Neuronal stem cell (in vitro differentiated cells): ENCODE measurements at regions not wholly inside any gene's neighbourhood (a gene's known extent, or its start where the extent isn't known, plus 50 kb on each side); places are given as distances from the start of the nearest gene placed in this dataset.

Experiments
- DNase-seq: peaks from one replicate; pipeline ENCODE4 v3.0.0-alpha.2; 2013; ENCODE audit warnings: low spot score
- H2AFZ ChIP-seq: one replicate; pipeline ENCODE4 v1.6.1; 2013; ENCODE audit warnings: mild to moderate bottlenecking, low read length, inconsistent platforms
- H2AK5ac ChIP-seq: 2 replicates; pipeline ENCODE4 v1.6.1; 2013; ENCODE audit warnings: low read depth, mild to moderate bottlenecking, inconsistent platforms, low read length, moderate library complexity, mixed read lengths
- H2BK120ac ChIP-seq: 2 replicates; pipeline ENCODE4 v1.6.1; 2013; ENCODE audit warnings: low read depth, mild to moderate bottlenecking, inconsistent platforms, low read length, moderate library complexity, mixed read lengths
- H2BK12ac ChIP-seq: one replicate; pipeline ENCODE4 v1.6.1; 2013; ENCODE audit warnings: low read length, inconsistent platforms
- H2BK15ac ChIP-seq: 2 replicates; pipeline ENCODE4 v1.6.1; 2013; ENCODE audit warnings: mild to moderate bottlenecking, low read length, inconsistent platforms, mixed read lengths
- H2BK5ac ChIP-seq: one replicate; pipeline ENCODE4 v1.6.1; 2013; ENCODE audit warnings: inconsistent platforms, mild to moderate bottlenecking, low read length, moderate library complexity
- H3K14ac ChIP-seq: one replicate; pipeline ENCODE4 v1.6.1; 2013; ENCODE audit warnings: low read length, inconsistent platforms
- H3K18ac ChIP-seq: 2 replicates; pipeline ENCODE4 v1.6.1; 2013; ENCODE audit warnings: low read length, inconsistent platforms
- H3K23ac ChIP-seq: 2 replicates; pipeline ENCODE4 v1.6.1; 2013; ENCODE audit warnings: low read depth, mild to moderate bottlenecking, mixed read lengths, low read length, inconsistent platforms; ENCODE audit not compliant: poor library complexity
- H3K27ac ChIP-seq: replicated peaks from 3 replicates; pipeline ENCODE4 v1.5.1; 2013; ENCODE audit warnings: low read length, inconsistent platforms
- H3K27me3 ChIP-seq, 3 experiments: 2 replicates each; pipeline ENCODE4 v1.6.1; 2013; ENCODE audit warnings: low read length in 3 of 3, mild to moderate bottlenecking in 2 of 3, inconsistent platforms in 1 of 3, low read depth in 1 of 3, mixed read lengths in 1 of 3, moderate library complexity in 1 of 3; ENCODE audit not compliant: control insufficient read depth in 3 of 3, insufficient read depth in 3 of 3
- H3K36me3 ChIP-seq, 2 donors: replicated peaks in 1 of 2; 2 replicates each; pipeline ENCODE4 v1.6.1; 2013; ENCODE audit warnings: low read length in 2 of 2; ENCODE audit not compliant: control insufficient read depth in 2 of 2, insufficient read depth in 2 of 2
- H3K4ac ChIP-seq: 2 replicates; pipeline ENCODE4 v1.6.1; 2013; ENCODE audit warnings: inconsistent platforms, mild to moderate bottlenecking, low read length, moderate library complexity
- H3K4me1 ChIP-seq, 2 donors: 1 replicate in 1 of 2; 2 replicates in 1 of 2; pipeline ENCODE4 v1.6.1; 2013; ENCODE audit warnings: low read length in 2 of 2, low read depth in 1 of 2; ENCODE audit not compliant: control insufficient read depth in 2 of 2, insufficient read depth in 1 of 2
- H3K4me2 ChIP-seq: one replicate; pipeline ENCODE4 v1.6.1; 2013; ENCODE audit warnings: mild to moderate bottlenecking, low read length, inconsistent platforms; ENCODE audit not compliant: insufficient read depth, poor library complexity, severe bottlenecking
- H3K4me3 ChIP-seq, 2 donors: 2 replicates each; pipeline ENCODE4 v1.5.1; 2013; ENCODE audit warnings: low read length in 2 of 2, mild to moderate bottlenecking in 2 of 2, inconsistent platforms in 1 of 2, moderate library complexity in 1 of 2
- H3K79me1 ChIP-seq: one replicate; pipeline ENCODE4 v1.6.1; 2013; ENCODE audit warnings: low read depth, mild to moderate bottlenecking, inconsistent platforms, low read length, moderate library complexity
- H3K9ac ChIP-seq: one replicate; pipeline ENCODE4 v1.6.1; 2013; ENCODE audit warnings: mild to moderate bottlenecking, low read depth, low read length, inconsistent platforms; ENCODE audit not compliant: poor library complexity
- H3K9me3 ChIP-seq, 2 donors: replicated peaks in 1 of 2; 2 replicates each; pipeline versions ENCODE3 to v1.6.1; 2013; ENCODE audit warnings: low read length in 2 of 2, mild to moderate bottlenecking in 2 of 2, inconsistent platforms in 1 of 2, low read depth in 1 of 2, mixed read lengths in 1 of 2, moderate library complexity in 1 of 2; ENCODE audit not compliant: control insufficient read depth in 2 of 2, insufficient read depth in 1 of 2
- H4K8ac ChIP-seq: one replicate; pipeline ENCODE4 v1.6.1; 2013; ENCODE audit warnings: low read depth, mild to moderate bottlenecking, inconsistent platforms, low read length, moderate library complexity
- H4K91ac ChIP-seq: one replicate; pipeline ENCODE4 v1.6.1; 2013; ENCODE audit warnings: low read length, low read depth, mild to moderate bottlenecking, inconsistent platforms; ENCODE audit not compliant: poor library complexity
- WGBS, 2 donors: extraction: QIAGEN DNeasy Blood & Tissue Kit; methylation state at CpG; one replicate each; pipeline ENCODE4 v1.1.7; 2013; ENCODE audit warnings: missing lambda C conversion rate in 2 of 2, mixed read lengths in 1 of 2; ENCODE audit not compliant: insufficient read length in 2 of 2, insufficient replicate concordance in 1 of 2; ENCODE audit errors: extremely low coverage in 2 of 2; 5-methylcytosine and 5-hydroxymethylcytosine counted together

- H2AFZ ChIP-seq = no peak overlapping the region
- no peak overlapping the region for H3K4me2 ChIP-seq
- no peak overlapping the region for H2BK120ac ChIP-seq
- no peak overlapping the region for H3K4me3 ChIP-seq
- no peak overlapping the region for H2BK5ac ChIP-seq
- H3K4ac ChIP-seq = no peak overlapping the region
- H3K4me1 ChIP-seq = no peaks in the 10 kb centered on the region
- no CpG with 5 or more reads among the region's 6 CpGs for WGBS, 2 donors
- H3K9me3 ChIP-seq = no peaks in the 10 kb centered on the region
- no peak overlapping the region for H2BK12ac ChIP-seq
- no peaks in the 10 kb centered on the region for H3K36me3 ChIP-seq
- H3K23ac ChIP-seq = no peak overlapping the region
- H3K79me1 ChIP-seq = no peaks in the 10 kb centered on the region
- no peak overlapping the region for H3K18ac ChIP-seq
- no peak overlapping the region for H4K8ac ChIP-seq
- DNase-seq = no peak
- no peak overlapping the region for H2BK15ac ChIP-seq
- no peak overlapping the region for H2AK5ac ChIP-seq
- no peak overlapping the region for H4K91ac ChIP-seq
- H3K27me3 ChIP-seq = no peaks in the 10 kb centered on the region
- H3K9ac ChIP-seq = no peak overlapping the region
- H3K27ac ChIP-seq = no peak overlapping the region
- H3K14ac ChIP-seq = no peak overlapping the region
These were observed 92.4 kb upstream of the ZNF800 start for GRCh38 chr7:127484954-127485353.

- no peaks in the 10 kb centered on the region for H3K36me3 ChIP-seq
- H2BK120ac ChIP-seq = no peak overlapping the region
- H3K4me1 ChIP-seq = peaks cover 0 to 1% of the 10 kb centered on the region in 2 donors
- H3K4me2 ChIP-seq = no peak overlapping the region
- no peak overlapping the region for H2AK5ac ChIP-seq
- no peak overlapping the region for H2AFZ ChIP-seq
- H3K18ac ChIP-seq = no peak overlapping the region
- WGBS, 2 donors = no CpG with 5 or more reads among the region's 2 CpGs
- H4K8ac ChIP-seq = no peak overlapping the region
- no peak overlapping the region for H2BK15ac ChIP-seq
- no peak overlapping the region for H3K4ac ChIP-seq
- no peak overlapping the region for H2BK12ac ChIP-seq
- no peak overlapping the region for H3K27ac ChIP-seq
- no peak overlapping the region for H3K14ac ChIP-seq
- no peak overlapping the region for H3K9ac ChIP-seq
- no peak overlapping the region for H3K4me3 ChIP-seq
- no peak overlapping the region for H3K23ac ChIP-seq
- peaks cover 0 to 2% (median 0%) of the 10 kb centered on the region in 3 experiments for H3K27me3 ChIP-seq
- H3K9me3 ChIP-seq = no peaks in the 10 kb centered on the region
- no peaks in the 10 kb centered on the region for H3K79me1 ChIP-seq
- no peak overlapping the region for H2BK5ac ChIP-seq
- DNase-seq = no peak
- no peak overlapping the region for H4K91ac ChIP-seq
These were observed 86.0 kb upstream of the ZNF800 start for GRCh38 chr7:127478461-127478860.

- WGBS, 2 donors = no CpG with 5 or more reads among the region's 1 CpG
- peaks cover 0 to 1% of the 10 kb centered on the region in 2 donors for H3K4me1 ChIP-seq
- no peak overlapping the region for H3K23ac ChIP-seq
These were observed 85.5 kb upstream of the ZNF800 start for GRCh38 chr7:127478024-127478355.

GRCh38 chr7:127477295-127478023, 85.0 kb upstream of the ZNF800 start:
- Histone ChIP-seq H2BK5ac (no peak overlapping the region), H4K91ac (no peak overlapping the region), H2BK12ac (no peak overlapping the region), H3K9ac (no peak overlapping the region), H3K18ac (no peak overlapping the region), H3K4ac (no peak overlapping the region), H2AFZ (no peak overlapping the region), H3K14ac (no peak overlapping the region), H3K4me1 (peaks cover 0 to 1% of the 10 kb centered on the region in 2 donors), H3K27ac (no peak overlapping the region), H2BK15ac (no peak overlapping the region), H4K8ac (no peak overlapping the region), H3K4me2 (no peak overlapping the region), H3K23ac (no peak overlapping the region), H2AK5ac (no peak overlapping the region), H3K4me3 (no peak overlapping the region), H3K27me3 (peaks cover 0 to 2% (median 0%) of the 10 kb centered on the region in 3 experiments), H3K36me3 (no peaks in the 10 kb centered on the region), H3K79me1 (no peaks in the 10 kb centered on the region), H3K9me3 (no peaks in the 10 kb centered on the region), H2BK120ac (no peak overlapping the region)
- no peak for DNase-seq
- WGBS, 2 donors = no CpG with 5 or more reads among the region's 7 CpGs

More at GRCh38 chr7:127478024-127478355, 85.5 kb upstream of the ZNF800 start:
- Histone ChIP-seq H2AFZ (no peak overlapping the region), H2BK5ac (no peak overlapping the region), H3K9ac (no peak overlapping the region), H2BK12ac (no peak overlapping the region), H4K8ac (no peak overlapping the region), H2AK5ac (no peak overlapping the region), H2BK15ac (no peak overlapping the region), H4K91ac (no peak overlapping the region), H3K9me3 (no peaks in the 10 kb centered on the region), H3K4me3 (no peak overlapping the region), H3K4me2 (no peak overlapping the region), H2BK120ac (no peak overlapping the region), H3K4ac (no peak overlapping the region), H3K79me1 (no peaks in the 10 kb centered on the region), H3K18ac (no peak overlapping the region), H3K36me3 (no peaks in the 10 kb centered on the region), H3K14ac (no peak overlapping the region), H3K27me3 (peaks cover 0 to 2% (median 0%) of the 10 kb centered on the region in 3 experiments), H3K27ac (no peak overlapping the region)
- no peak for DNase-seq
